ENCODE measurements at regions not wholly inside any gene's neighbourhood (a gene's known extent, or its start where the extent isn't known, plus 50 kb on each side); places are given as distances from the start of the nearest gene placed in this dataset.

DNA sequence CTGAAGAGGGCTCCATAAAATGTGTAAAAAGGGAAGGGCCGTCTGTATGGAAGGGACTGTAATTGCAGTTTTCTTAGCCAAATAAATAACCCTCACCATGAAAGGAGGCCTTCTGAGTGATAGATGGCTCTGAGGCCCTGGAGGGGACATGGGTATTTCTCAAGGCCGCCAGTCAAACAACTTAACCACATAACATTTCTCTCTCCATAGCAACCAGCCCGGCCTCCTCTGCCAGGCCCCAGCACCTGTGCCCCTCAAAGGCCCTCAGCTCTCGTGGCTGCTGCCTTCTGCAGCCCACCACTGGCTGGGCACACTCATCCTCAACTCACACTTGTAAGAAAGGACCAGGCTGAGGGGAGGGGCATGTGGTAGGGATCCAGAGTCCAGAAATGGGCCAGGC lies 57.0 kb upstream of the GJB5 start:
- Histone ChIP-seq H3K4me1 (ENCODE audit: control insufficient read depth, extremely low read depth, insufficient read depth, low read length) (peaks cover 6% of the 10 kb centered on the region), H2AFZ (ENCODE audit: control insufficient read depth, low read length) (no peak overlapping the region), H4K20me1 (ENCODE audit: control insufficient read depth, extremely low read depth, insufficient read depth, low read length) (no peaks in the 10 kb centered on the region), H3K36me3 (ENCODE audit: control insufficient read depth in 2 of 2, extremely low read depth in 1 of 2, insufficient read depth in 2 of 2, low read length in 2 of 2) (no peaks in the 10 kb centered on the region), H3K4me3 (ENCODE audit: control insufficient read depth in 2 of 3, extremely low read depth in 1 of 3, insufficient read depth in 2 of 3, low read depth in 1 of 3, low read length in 3 of 3) (no peak overlapping the region), H3K9me3 (ENCODE audit: control insufficient read depth, low read depth, low read length) (no peaks in the 10 kb centered on the region), H3K9me1 (ENCODE audit: control insufficient read depth, extremely low read depth, insufficient read depth, low read length) (no peaks in the 10 kb centered on the region), H3K79me2 (ENCODE audit: control insufficient read depth, insufficient read depth, low read length) (no peaks in the 10 kb centered on the region), H3K9ac (ENCODE audit: control insufficient read depth, extremely low read depth, insufficient read depth, low read length) (no peak overlapping the region), H3K27me3 (ENCODE audit: control insufficient read depth, extremely low read depth, insufficient read depth, low read length) (peaks cover 2% of the 10 kb centered on the region), H3K4me2 (ENCODE audit: control insufficient read depth, extremely low read depth, insufficient read depth, low read depth, low read length) (no peak overlapping the region), H3K27ac (ENCODE audit: control insufficient read depth, insufficient read depth, low read length) (no peak overlapping the region)
- DNase-seq (ENCODE audit: low read depth, low spot score) (no peak), FAIRE-seq (no peak)
- TF ChIP-seq, protein P1, sequence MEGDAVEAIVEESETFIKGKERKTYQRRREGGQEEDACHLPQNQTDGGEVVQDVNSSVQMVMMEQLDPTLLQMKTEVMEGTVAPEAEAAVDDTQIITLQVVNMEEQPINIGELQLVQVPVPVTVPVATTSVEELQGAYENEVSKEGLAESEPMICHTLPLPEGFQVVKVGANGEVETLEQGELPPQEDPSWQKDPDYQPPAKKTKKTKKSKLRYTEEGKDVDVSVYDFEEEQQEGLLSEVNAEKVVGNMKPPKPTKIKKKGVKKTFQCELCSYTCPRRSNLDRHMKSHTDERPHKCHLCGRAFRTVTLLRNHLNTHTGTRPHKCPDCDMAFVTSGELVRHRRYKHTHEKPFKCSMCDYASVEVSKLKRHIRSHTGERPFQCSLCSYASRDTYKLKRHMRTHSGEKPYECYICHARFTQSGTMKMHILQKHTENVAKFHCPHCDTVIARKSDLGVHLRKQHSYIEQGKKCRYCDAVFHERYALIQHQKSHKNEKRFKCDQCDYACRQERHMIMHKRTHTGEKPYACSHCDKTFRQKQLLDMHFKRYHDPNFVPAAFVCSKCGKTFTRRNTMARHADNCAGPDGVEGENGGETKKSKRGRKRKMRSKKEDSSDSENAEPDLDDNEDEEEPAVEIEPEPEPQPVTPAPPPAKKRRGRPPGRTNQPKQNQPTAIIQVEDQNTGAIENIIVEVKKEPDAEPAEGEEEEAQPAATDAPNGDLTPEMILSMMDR (optimal IDR thresholded peaks at IDR 0.05 in 1 of 3, IDR thresholded peaks at IDR 0.05 in 1 of 3, conservative IDR thresholded peaks at IDR 0.05 in 1 of 3; ENCODE audit: extremely low read depth in 1 of 3, insufficient read depth in 2 of 3, low read length in 3 of 3): no peak
- TF ChIP-seq EZH2 (IDR thresholded peaks at IDR 0.05; ENCODE audit: low read length): no peak
- dilution Hi-C loops (cut with MboI; ENCODE audit: extremely low pct_ligation_motif_present, low sequenced_read_pairs): no loop called here

DNA sequence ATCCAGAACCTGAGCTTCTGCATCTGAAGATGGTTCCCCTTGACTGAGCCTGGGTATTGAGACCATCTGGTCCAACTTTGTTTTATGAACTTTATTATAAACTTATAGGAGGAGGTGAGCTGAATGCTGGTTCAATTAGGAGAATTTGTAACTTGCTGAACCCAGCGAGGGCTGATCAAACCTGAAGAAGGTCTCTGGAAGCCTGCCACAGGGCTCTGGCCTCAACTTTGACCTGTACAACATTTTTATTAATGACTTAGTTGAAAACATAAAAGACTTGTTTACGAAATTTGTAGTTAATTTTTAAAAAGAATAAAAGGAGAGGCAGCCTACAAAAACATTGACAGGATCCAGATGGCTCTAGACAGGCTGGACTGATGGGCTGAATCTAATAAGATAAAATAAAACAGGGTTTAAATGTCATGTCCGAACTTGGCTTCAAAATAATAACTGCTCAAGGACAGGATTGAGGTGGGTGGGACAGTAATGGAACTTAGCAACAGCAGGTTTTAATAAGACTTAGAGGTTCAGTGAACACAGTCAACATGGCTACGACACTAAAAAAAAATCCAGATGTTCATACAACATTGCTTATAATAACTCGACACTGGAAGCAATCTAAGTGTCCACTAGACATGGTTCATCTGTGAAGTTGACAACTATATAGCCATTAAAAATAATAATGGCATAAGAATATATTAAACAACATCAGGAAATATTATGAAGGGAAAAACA lies 53.4 kb upstream of the GJB5 start:
- no peaks in the 10 kb centered on the region for H3K9me3 ChIP-seq (ENCODE audit: control insufficient read depth, low read depth, low read length)
- no peak overlapping the region for H3K27ac ChIP-seq (ENCODE audit: control insufficient read depth, insufficient read depth, low read length)
- no peaks in the 10 kb centered on the region for H3K9me1 ChIP-seq (ENCODE audit: control insufficient read depth, extremely low read depth, insufficient read depth, low read length)
- H3K4me2 ChIP-seq (ENCODE audit: control insufficient read depth, extremely low read depth, insufficient read depth, low read depth, low read length): no peak overlapping the region
- dilution Hi-C loops (cut with MboI; ENCODE audit: extremely low pct_ligation_motif_present, low sequenced_read_pairs): no loop called here
- no peaks in the 10 kb centered on the region for H3K4me1 ChIP-seq (ENCODE audit: control insufficient read depth, extremely low read depth, insufficient read depth, low read length)
- TF ChIP-seq EZH2 (IDR thresholded peaks at IDR 0.05; ENCODE audit: low read length): no peak
- TF ChIP-seq, protein P1 (optimal IDR thresholded peaks at IDR 0.05 in 1 of 3, IDR thresholded peaks at IDR 0.05 in 1 of 3, conservative IDR thresholded peaks at IDR 0.05 in 1 of 3; ENCODE audit: extremely low read depth in 1 of 3, insufficient read depth in 2 of 3, low read length in 3 of 3): no peak
- no peaks in the 10 kb centered on the region for H3K79me2 ChIP-seq (ENCODE audit: control insufficient read depth, insufficient read depth, low read length)
- H3K36me3 ChIP-seq (ENCODE audit: control insufficient read depth in 2 of 2, extremely low read depth in 1 of 2, insufficient read depth in 2 of 2, low read length in 2 of 2): no peaks in the 10 kb centered on the region
- H4K20me1 ChIP-seq (ENCODE audit: control insufficient read depth, extremely low read depth, insufficient read depth, low read length): no peaks in the 10 kb centered on the region
- H3K4me3 ChIP-seq (ENCODE audit: control insufficient read depth in 2 of 3, extremely low read depth in 1 of 3, insufficient read depth in 2 of 3, low read depth in 1 of 3, low read length in 3 of 3): no peak overlapping the region
- H3K27me3 ChIP-seq (ENCODE audit: control insufficient read depth, extremely low read depth, insufficient read depth, low read length): no peaks in the 10 kb centered on the region
- H3K9ac ChIP-seq (ENCODE audit: control insufficient read depth, extremely low read depth, insufficient read depth, low read length): no peak overlapping the region
- DNase-seq (ENCODE audit: low read depth, low spot score) (no peak), FAIRE-seq (no peak)
- no peak overlapping the region for H2AFZ ChIP-seq (ENCODE audit: control insufficient read depth, low read length)

Small RNA genes lying in the stretch of these regions (small RNA-seq; reads per million reads assigned to genes)
- gene MIR552 (ENCODE audit: insufficient read length in 3 of 3, low read depth in 3 of 3, low replicate concordance in 1 of 3): 0 to 0.33 (median 0.25) reads per million in 3 experiments
